GM19240 (cell line): ENCODE measurements at regions not wholly inside any gene's neighbourhood (a gene's known extent, or its start where the extent isn't known, plus 50 kb on each side); places are given as distances from the start of the nearest gene placed in this dataset.

Experiments
- DNase-seq: peaks from one replicate; pipeline ENCODE4 v3.0.0; 2011; ENCODE audit warnings: low spot score; ENCODE audit not compliant: insufficient read length

GRCh38 chr1:118736322-118736721 is 251.8 kb downstream of the TBX15 start:
- no peak for DNase-seq

DNA sequence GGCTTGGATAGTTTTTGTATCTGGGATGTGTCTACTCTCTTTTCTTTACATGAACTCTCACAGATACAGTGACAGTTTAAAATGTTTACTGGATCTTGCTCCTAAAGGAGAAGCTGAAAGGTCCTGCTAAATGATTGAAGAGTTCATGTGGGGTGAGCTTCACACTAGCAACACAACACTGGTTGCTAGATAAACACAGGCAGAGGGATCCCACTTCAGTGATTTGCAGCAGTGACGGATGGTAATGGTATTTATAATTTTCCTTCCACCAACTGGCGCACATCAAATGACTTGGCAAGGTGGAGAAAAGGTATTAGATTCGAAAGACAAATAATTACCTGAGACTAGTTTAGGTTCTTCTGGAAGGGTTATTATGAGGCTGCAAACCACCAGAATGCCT is 270.2 kb downstream of the TBX15 start:
- DNase-seq: no peak

DNA sequence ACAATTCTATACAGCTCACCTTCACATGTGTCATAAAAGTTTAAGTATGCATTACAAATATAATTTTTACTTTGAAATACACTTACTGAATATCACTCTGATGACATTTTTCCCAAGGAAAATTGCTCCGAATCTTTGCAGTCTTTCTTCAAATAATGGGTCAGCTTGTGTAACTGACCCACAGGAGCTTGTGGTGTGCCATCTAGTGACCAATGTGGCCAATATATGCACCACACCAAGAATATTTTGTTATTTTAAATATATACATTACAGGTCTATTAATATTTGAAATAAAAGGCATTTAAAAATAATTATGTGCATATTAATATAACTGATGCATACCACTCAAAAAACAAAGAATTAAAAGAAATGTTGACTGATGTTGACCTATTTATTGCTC is 271.4 kb downstream of the TBX15 start:
- no peak for DNase-seq

- no peak for DNase-seq
These were observed 276.8 kb downstream of the TBX15 start for GRCh38 chr1:118711356-118711755.

- no peak for DNase-seq
These were observed 289.2 kb downstream of the TBX15 start for GRCh38 chr1:118698911-118699310.

DNA sequence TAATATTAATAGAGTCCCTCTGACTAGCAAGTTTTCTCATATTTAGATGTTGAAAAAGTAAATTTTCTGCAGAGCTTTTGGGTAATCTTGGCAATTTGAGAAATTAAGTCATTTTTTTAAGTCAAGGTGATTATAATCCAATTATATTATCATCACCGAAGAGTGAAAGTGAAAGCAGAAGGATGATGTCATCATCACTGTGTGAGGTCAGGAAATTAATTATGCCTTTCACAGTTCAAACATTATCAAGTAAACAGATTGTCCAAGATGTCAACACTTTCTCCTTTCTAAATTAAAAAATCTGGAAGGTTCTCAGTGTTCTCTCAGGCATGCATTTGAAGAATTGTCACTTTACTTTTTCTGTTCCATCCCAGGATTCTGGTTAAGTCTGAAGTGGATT is 296.0 kb downstream of the TBX15 start:
- no peak for DNase-seq

GRCh38 chr1:118688891-118689290 is 299.3 kb downstream of the TBX15 start:
- DNase-seq: no peak

DNA sequence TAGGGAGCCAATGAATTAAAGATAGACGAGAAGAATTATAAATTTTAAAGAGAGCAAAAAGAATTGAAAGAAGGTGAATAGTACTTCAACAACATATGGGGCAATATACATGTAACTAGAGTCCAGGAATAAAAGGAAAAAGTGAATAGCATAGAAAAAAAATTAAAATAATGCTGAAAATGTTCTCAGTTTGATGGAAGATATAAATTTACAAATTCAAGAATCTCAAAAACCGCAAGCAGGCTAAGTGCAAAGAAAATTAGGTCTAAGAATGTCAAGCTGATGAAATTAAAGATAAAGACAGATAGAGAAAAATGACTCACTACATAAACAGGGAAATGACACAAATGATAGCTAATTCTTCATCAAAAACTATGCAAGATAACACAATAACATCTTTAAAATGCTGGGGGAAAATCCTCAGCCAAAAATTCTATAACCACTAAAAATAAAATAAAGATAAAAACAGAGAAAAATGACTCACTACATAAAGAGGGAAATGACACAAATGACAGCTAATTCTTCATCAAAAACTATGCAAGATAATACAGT is 326.3 kb downstream of the TBX15 start:
- no peak for DNase-seq

- no peak for DNase-seq
These were observed 327.4 kb downstream of the TBX15 start for GRCh38 chr1:118660769-118661168.

DNA sequence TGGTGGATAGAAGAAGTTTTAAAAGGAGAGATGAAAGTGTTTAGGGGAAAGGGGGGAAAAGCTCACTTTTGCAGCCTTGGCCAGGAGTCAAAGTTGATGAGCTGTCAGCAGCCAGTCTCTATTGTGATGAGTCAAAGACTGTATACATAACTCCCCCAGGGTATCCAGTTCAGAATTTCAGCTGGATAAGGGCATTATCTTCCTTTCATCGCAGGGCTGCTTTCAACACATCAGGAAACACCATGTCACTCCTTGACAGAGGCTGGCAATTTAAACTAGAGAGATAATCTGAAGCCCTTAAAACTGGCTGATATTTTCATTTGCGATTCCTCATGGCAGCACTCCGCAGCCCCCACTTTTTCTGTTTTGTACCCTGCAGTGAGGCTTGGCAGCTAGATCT is 328.5 kb downstream of the TBX15 start:
- DNase-seq: no peak

- no peak for DNase-seq
These were observed 337.9 kb downstream of the TBX15 start for GRCh38 chr1:118650107-118650807.

GRCh38 chr1:118649369-118650106 is 338.6 kb downstream of the TBX15 start:
- DNase-seq: no peak

DNA sequence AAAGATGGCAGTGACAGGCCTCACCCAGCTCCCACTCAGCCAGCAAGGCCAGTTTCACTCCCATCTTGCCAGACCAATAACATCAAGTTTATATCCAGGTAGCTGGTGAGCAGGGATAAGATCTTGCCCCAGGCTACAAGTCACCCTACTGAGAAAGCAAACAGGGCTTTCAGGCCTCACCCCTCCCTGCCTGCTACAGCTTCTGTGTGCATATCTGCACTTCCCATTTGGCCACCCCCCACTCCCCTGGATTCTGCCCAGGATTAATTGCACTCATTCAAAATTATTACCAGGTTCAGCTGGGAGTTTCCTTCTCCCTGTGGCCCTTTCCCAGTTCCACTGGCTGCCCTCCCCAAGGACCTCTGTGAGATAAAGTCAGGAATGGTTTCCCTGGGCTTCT is 352.1 kb downstream of the TBX15 start:
- no peak for DNase-seq

DNA sequence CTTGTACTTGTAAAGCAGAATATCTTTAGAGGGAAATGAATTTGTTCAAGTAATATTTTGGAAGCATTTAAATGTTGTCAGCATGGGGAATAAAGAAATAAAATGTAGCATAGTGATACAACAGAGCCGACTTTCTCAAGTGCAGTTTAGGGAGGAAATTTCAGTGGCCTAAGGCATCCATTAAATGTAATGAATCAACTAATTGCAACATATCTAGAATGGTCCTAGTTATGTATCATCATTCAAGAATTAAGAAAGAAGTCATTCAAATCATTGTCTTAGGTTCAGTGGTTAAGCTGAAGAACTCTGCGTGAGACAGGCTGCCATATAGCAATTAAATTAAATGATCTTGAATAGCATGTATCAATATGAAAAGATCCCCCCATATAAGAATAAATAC is 360.7 kb downstream of the TBX15 start:
- no peak for DNase-seq

DNA sequence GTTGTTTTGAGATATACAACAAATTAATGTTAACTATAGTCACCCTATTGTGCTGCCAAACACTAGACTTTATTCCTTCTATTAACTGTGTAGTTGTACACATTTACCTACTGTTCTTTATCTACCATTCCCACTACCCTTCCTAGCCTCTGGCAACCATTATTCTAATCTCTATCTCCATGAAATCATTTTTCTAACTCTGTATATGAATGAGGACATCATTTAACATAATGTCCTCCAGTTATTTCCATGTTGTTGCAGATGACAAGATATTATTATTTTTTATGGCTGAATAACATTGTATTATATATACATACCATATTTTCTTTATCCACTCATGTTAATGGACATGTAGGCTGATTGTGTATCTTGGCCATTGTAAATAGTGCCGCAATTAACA is 366.3 kb downstream of the TBX15 start:
- DNase-seq: no peak

GRCh38 chr1:118618618-118619340 is 369.4 kb downstream of the TBX15 start:
- DNase-seq: no peak

DNA sequence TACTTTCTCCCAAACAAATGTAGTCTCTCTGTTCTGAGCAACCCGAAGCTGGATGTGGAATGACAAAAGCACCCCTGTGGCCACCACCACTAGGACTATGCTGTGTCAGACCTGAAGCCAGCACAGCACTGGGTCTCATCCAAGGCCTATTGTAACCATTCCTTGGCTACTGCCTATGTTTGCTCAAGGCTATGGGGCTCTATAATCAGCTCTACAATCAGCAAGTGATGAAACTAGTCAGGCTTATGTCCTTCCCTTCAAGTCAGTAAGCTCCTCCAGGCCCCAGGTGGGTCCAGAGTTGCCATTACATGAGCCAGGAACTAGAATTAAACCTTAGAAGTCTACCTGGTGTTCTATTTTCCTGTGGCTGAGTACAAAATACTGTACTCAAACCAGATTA is 370.2 kb downstream of the TBX15 start:
- no peak for DNase-seq

- DNase-seq: no peak
These were observed 373.1 kb downstream of the TBX15 start for GRCh38 chr1:118615066-118615465.

DNA sequence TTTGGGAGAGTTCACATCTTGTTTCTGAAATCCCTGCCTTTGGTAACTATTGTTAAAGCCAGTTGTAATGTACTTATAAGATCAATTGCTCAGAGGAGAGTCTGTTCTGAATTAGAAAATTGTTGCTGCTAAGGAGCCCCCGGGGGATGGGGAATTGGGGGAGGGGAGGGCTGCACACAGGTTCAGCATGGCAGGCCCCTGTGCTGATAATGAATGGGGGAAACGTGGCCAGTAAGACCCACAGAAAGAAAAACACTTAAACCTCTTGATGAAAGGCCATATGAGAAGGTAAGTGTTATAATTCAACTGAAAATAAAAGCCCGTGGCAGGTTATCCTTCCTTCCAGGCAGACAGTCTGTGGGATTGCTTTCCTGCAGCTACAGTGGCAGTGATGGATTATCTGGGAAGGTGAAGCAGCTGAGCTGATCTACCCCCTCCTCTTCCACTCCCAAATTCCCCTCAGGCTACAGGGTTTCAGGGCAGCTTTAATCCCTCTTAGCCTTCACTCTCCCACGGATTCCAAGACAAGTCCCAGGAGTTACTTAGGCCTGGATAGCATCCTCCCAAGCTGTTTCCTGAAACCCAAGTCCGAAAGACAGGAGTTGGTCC is 398.8 kb downstream of the TBX15 start:
- DNase-seq: no peak

- no peak for DNase-seq
These were observed 399.6 kb downstream of the TBX15 start for GRCh38 chr1:118588566-118588965.

DNA sequence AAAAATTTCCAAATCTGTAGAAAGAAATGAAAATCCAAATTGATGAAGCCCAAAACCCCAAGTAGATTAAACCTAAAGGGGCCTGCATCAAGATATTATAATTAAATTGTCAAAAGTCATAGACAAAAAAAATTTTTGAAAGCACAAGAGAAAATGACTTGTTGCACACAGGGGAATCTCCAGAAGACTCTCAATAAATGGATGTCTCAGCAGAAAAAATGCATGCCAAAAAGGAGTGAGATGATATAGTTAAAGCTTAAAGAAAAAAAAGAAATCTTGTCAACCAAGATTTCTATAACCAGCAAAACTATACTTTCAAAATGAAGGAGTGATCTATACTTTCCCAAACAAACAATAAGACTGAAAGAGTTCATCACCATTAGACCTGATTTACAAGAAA is 393.2 kb upstream of the SPAG17 start:
- no peak for DNase-seq

- no peak for DNase-seq
These were observed 390.0 kb upstream of the SPAG17 start for GRCh38 chr1:118575060-118575459.
